ENCODE measurements at regions not wholly inside any gene's neighbourhood (a gene's known extent, or its start where the extent isn't known, plus 50 kb on each side); places are given as distances from the start of the nearest gene placed in this dataset.

DNA sequence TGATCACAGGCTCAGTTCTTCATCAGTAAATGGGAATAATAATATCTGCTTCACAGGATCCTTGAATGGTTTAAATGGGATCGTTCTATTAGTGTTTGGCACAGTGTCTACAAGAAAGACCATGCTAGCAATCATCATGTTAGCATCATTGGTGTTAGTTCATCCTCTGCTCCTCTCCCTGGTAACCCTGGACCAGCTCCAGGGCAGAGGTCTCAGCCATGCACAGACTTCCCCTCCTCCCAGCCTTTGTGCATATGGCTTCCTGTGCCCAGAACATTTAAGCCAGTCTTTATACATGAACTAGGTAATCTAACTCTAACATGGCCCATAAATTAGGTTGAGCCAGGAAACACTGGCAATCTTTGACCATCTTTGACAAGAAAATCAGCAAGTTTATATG lies 180.2 kb downstream of the EPM2A start:
- TF ChIP-seq, protein P1, sequence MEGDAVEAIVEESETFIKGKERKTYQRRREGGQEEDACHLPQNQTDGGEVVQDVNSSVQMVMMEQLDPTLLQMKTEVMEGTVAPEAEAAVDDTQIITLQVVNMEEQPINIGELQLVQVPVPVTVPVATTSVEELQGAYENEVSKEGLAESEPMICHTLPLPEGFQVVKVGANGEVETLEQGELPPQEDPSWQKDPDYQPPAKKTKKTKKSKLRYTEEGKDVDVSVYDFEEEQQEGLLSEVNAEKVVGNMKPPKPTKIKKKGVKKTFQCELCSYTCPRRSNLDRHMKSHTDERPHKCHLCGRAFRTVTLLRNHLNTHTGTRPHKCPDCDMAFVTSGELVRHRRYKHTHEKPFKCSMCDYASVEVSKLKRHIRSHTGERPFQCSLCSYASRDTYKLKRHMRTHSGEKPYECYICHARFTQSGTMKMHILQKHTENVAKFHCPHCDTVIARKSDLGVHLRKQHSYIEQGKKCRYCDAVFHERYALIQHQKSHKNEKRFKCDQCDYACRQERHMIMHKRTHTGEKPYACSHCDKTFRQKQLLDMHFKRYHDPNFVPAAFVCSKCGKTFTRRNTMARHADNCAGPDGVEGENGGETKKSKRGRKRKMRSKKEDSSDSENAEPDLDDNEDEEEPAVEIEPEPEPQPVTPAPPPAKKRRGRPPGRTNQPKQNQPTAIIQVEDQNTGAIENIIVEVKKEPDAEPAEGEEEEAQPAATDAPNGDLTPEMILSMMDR (conservative IDR thresholded peaks at IDR 0.05; ENCODE audit: low read depth, low read length): no peak
- no peak for TF ChIP-seq EZH2 (IDR thresholded peaks at IDR 0.05; ENCODE audit: low read length, unreplicated experiment)

Measured in PC-3 (cell line).